Nephron progenitor cell (in vitro differentiated cells): ENCODE measurements at regions not wholly inside any gene's neighbourhood (a gene's known extent, or its start where the extent isn't known, plus 50 kb on each side); places are given as distances from the start of the nearest gene placed in this dataset.

Source experiments
- DNase-seq: peaks from one replicate; pipeline ENCODE4 v3.0.0; 2021
- H3K27ac Mint-ChIP-seq: 2 replicates; pipeline ENCODE4 v1.8.0; 2021; ENCODE audit warnings: mild to moderate bottlenecking, moderate library complexity, mixed read lengths
- H3K27me3 Mint-ChIP-seq: 2 replicates; pipeline ENCODE4 v1.8.0; 2021; ENCODE audit warnings: mild to moderate bottlenecking, low read depth, mixed read lengths; ENCODE audit not compliant: poor library complexity
- H3K36me3 Mint-ChIP-seq: 2 replicates; pipeline ENCODE4 v1.8.0; 2021; ENCODE audit warnings: low read depth, mixed read lengths
- H3K4me1 Mint-ChIP-seq: 2 replicates; pipeline ENCODE4 v1.8.0; 2021; ENCODE audit warnings: mixed read lengths
- H3K4me3 Mint-ChIP-seq: 2 replicates; pipeline ENCODE4 v1.8.0; 2021; ENCODE audit warnings: mild to moderate bottlenecking, moderate library complexity, mixed read lengths
- H3K9me3 Mint-ChIP-seq: 2 replicates; pipeline ENCODE4 v1.8.0; 2021; ENCODE audit warnings: mild to moderate bottlenecking, moderate library complexity, mixed read lengths
- CTCF ChIP-seq: fragments of 200-600 bp; sonication (generic); IDR thresholded peaks from 2 replicates; pipeline ENCODE4 v1.5.0; 2021; ENCODE audit warnings: antibody characterized with exemption

DNA sequence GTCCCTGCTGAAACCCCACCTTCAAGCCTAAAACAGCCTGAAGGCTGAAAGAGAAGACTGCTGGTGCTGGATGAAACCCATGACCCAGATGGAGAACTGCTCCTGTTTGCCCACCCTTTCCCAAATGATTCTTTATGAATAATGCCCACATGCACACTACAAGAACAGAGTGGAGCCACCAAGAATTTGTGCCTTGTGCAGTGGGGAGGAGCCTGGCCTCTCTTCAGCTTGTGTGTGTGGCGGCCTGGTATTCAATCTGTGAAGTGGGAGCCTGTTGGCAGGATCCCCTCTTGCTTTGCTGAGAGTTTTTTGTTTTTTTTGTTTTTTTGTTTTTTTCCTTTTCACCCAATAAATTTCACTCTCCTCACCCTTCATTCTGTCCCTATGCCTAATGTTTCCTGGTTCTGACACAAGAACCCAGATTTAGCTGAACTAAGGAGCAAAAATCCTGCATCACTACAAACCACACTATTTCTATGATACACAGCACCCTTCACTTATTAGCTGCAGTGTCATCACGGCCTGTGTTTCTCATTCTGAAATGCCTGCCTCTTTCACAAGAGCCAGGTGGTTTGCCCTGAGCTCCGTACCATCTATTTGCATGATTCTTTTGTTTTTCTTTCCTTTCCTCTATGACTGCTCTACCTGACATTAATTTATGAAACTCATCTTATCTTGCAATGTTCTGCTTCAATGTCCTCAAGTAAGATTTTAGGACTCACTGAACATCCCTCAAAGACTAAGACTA lies 585.5 kb upstream of the ATXN7L3B start:
- TF ChIP-seq CTCF = no peak
- DNase-seq = no peak
- Mint-ChIP-seq H3K36me3 (no peaks in the 10 kb centered on the region), H3K9me3 (no peaks in the 10 kb centered on the region), H3K4me1 (no peaks in the 10 kb centered on the region), H3K4me3 (no peak overlapping the region), H3K27me3 (no peaks in the 10 kb centered on the region), H3K27ac (no peak overlapping the region)

DNA sequence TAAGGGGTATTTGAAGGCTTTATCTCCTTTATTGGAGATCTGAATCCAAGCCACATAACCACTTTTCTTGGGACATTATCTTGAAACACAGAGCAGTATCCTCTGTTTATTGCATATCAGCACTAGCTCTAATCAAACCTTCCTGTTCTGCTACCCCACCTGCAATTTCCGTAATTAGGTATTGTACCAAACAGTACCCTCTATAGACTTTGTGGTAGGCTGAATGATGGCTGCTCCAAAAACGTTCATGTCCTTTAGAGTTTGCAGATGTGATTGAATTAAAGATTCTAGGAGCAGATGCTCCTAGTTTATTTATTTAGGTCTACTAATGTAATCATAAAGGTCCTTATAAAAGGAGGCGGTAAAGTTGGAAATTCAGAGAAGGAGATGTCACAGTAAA lies 573.0 kb upstream of the ATXN7L3B start:
- no peaks in the 10 kb centered on the region for H3K9me3 Mint-ChIP-seq
- H3K27me3 Mint-ChIP-seq = no peaks in the 10 kb centered on the region
- no peaks in the 10 kb centered on the region for H3K4me1 Mint-ChIP-seq
- no peak overlapping the region for H3K27ac Mint-ChIP-seq
- H3K36me3 Mint-ChIP-seq = no peaks in the 10 kb centered on the region
- H3K4me3 Mint-ChIP-seq = no peak overlapping the region
- TF ChIP-seq CTCF = no peak
- no peak for DNase-seq

- no peak for DNase-seq
- Mint-ChIP-seq H3K27ac (peak overlapping the region; percentile 73), H3K4me1 (peaks cover 6% of the 10 kb centered on the region), H3K27me3 (no peaks in the 10 kb centered on the region), H3K9me3 (peaks cover 12% of the 10 kb centered on the region), H3K4me3 (no peak overlapping the region), H3K36me3 (peaks cover 5% of the 10 kb centered on the region)
- TF ChIP-seq CTCF = no peak
These were observed 564.1 kb upstream of the ATXN7L3B start for GRCh38 chr12:73973486-73973885.

DNA sequence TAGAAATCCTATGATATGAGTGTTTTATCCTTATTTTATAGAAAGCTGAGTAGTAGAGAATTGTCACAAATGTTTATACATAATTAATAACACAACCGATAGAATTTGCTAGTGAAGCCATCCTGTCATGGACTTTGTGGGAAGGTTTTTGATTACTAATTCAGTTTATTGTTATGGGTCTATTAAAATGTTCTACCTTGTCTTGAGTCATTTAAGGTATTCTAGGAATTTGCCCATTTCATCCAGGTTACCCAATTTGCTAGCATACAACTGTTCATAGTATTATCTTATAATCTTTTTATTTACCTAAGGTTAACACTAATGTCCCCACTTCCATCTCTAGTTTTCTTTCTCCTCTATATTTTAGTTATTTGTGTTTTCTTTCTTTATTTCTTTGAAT lies 553.1 kb upstream of the ATXN7L3B start:
- H3K27ac Mint-ChIP-seq = no peak overlapping the region
- H3K9me3 Mint-ChIP-seq = peaks cover 7% of the 10 kb centered on the region
- DNase-seq = no peak
- no peak overlapping the region for H3K4me3 Mint-ChIP-seq
- TF ChIP-seq CTCF = no peak
- H3K36me3 Mint-ChIP-seq = no peaks in the 10 kb centered on the region
- no peaks in the 10 kb centered on the region for H3K4me1 Mint-ChIP-seq
- H3K27me3 Mint-ChIP-seq = no peaks in the 10 kb centered on the region

- Mint-ChIP-seq H3K4me3 (no peak overlapping the region), H3K4me1 (no peaks in the 10 kb centered on the region), H3K9me3 (no peaks in the 10 kb centered on the region), H3K27me3 (no peaks in the 10 kb centered on the region), H3K36me3 (no peaks in the 10 kb centered on the region), H3K27ac (no peak overlapping the region)
- DNase-seq = no peak
- no peak for TF ChIP-seq CTCF
These were observed 546.5 kb upstream of the ATXN7L3B start for GRCh38 chr12:73991138-73991537.

- no peaks in the 10 kb centered on the region for H3K27me3 Mint-ChIP-seq
- no peak overlapping the region for H3K27ac Mint-ChIP-seq
- no peak for DNase-seq
- H3K9me3 Mint-ChIP-seq = no peaks in the 10 kb centered on the region
- no peak for TF ChIP-seq CTCF
- no peak overlapping the region for H3K4me3 Mint-ChIP-seq
- H3K4me1 Mint-ChIP-seq = no peaks in the 10 kb centered on the region
- H3K36me3 Mint-ChIP-seq = no peaks in the 10 kb centered on the region
These were observed 538.7 kb upstream of the ATXN7L3B start for GRCh38 chr12:73998894-73999293.
